H9 (cell line): ENCODE measurements at regions not wholly inside any gene's neighbourhood (a gene's known extent, or its start where the extent isn't known, plus 50 kb on each side); places are given as distances from the start of the nearest gene placed in this dataset.

Source experiments
- DNase-seq: peaks from one replicate; pipeline ENCODE4 v3.0.0-alpha.2; 2017
- H2AFZ ChIP-seq: one replicate; pipeline ENCODE4 v1.6.1; 2013; ENCODE audit warnings: mild to moderate bottlenecking, low read length, control low read depth, moderate library complexity
- H2AK5ac ChIP-seq: 2 replicates; pipeline ENCODE4 v1.6.1; 2013; ENCODE audit warnings: low read length, control low read depth, mixed read lengths; ENCODE audit not compliant: insufficient read length
- H2BK120ac ChIP-seq: one replicate; pipeline ENCODE4 v1.6.1; 2013; ENCODE audit warnings: low read depth, mild to moderate bottlenecking, low read length, control low read depth, inconsistent platforms; ENCODE audit not compliant: poor library complexity, severe bottlenecking
- H2BK12ac ChIP-seq: 2 replicates; pipeline ENCODE4 v1.6.1; 2013; ENCODE audit warnings: low read length, control low read depth, mixed read lengths, low read depth; ENCODE audit not compliant: insufficient read length
- H2BK15ac ChIP-seq: 2 replicates; pipeline ENCODE4 v1.6.1; 2013; ENCODE audit warnings: low read depth, low read length, control low read depth
- H2BK20ac ChIP-seq: one replicate; pipeline ENCODE4 v1.6.1; 2013; ENCODE audit warnings: low read depth, mild to moderate bottlenecking, low read length, control low read depth, inconsistent platforms; ENCODE audit not compliant: poor library complexity, severe bottlenecking
- H2BK5ac ChIP-seq: 2 replicates; pipeline ENCODE4 v1.6.1; 2013; ENCODE audit warnings: low read length, control low read depth, mixed read lengths; ENCODE audit not compliant: insufficient read length
- H3K14ac ChIP-seq: 2 replicates; pipeline ENCODE4 v1.6.1; 2013; ENCODE audit warnings: low read length, control low read depth; ENCODE audit not compliant: insufficient read depth
- H3K18ac ChIP-seq: 2 replicates; pipeline ENCODE4 v1.6.1; 2013; ENCODE audit warnings: low read depth, mild to moderate bottlenecking, mixed read lengths, low read length, control low read depth; ENCODE audit not compliant: insufficient read length
- H3K23ac ChIP-seq: 2 replicates; pipeline ENCODE4 v1.6.1; 2013; ENCODE audit warnings: low read length, control low read depth, mixed read lengths, low read depth; ENCODE audit not compliant: insufficient read length
- H3K23me2 ChIP-seq: 2 replicates; pipeline ENCODE4 v1.6.1; 2013; ENCODE audit warnings: low read depth, mild to moderate bottlenecking, mixed read lengths, low read length, control low read depth; ENCODE audit not compliant: insufficient read length, poor library complexity, severe bottlenecking
- H3K27ac ChIP-seq: 2 replicates; pipeline ENCODE4 v1.5.1; 2013; ENCODE audit warnings: low read length, control low read depth, mixed read lengths, low read depth; ENCODE audit not compliant: insufficient read length
- H3K27me3 ChIP-seq: 2 replicates; pipeline ENCODE4 v1.6.1; 2013; ENCODE audit warnings: low read length, control low read depth, inconsistent platforms; ENCODE audit not compliant: insufficient read depth
- H3K4ac ChIP-seq: 2 replicates; pipeline ENCODE4 v1.6.1; 2013; ENCODE audit warnings: low read depth, mild to moderate bottlenecking, control low read depth, inconsistent platforms, low read length, moderate library complexity
- H3K4me1 ChIP-seq: 2 replicates; pipeline ENCODE4 v1.6.1; 2013; ENCODE audit warnings: low read length, control low read depth, inconsistent platforms; ENCODE audit not compliant: insufficient read depth
- H3K4me2 ChIP-seq: 2 replicates; pipeline ENCODE4 v1.6.1; 2013; ENCODE audit warnings: low read length, control low read depth, mixed read lengths; ENCODE audit not compliant: insufficient read length, insufficient read depth
- H3K56ac ChIP-seq: 2 replicates; pipeline ENCODE4 v1.6.1; 2013; ENCODE audit warnings: low read depth, mild to moderate bottlenecking, mixed read lengths, low read length, control low read depth; ENCODE audit not compliant: insufficient read length
- H3K79me1 ChIP-seq: 2 replicates; pipeline ENCODE4 v1.6.1; 2013; ENCODE audit warnings: low read depth, mild to moderate bottlenecking, moderate library complexity, low read length, control low read depth, inconsistent platforms; ENCODE audit not compliant: insufficient read depth, poor library complexity, severe bottlenecking
- H3K79me2 ChIP-seq: 2 replicates; pipeline ENCODE4 v1.6.1; 2013; ENCODE audit warnings: low read length, control low read depth, inconsistent platforms; ENCODE audit not compliant: insufficient read depth
- H3K9ac ChIP-seq: 2 replicates; pipeline ENCODE4 v1.6.1; 2013; ENCODE audit warnings: low read length, control low read depth, mixed read lengths; ENCODE audit not compliant: insufficient read length; ENCODE audit errors: extremely low read depth
- H3K9me3 ChIP-seq: one replicate; pipeline ENCODE4 v1.6.1; 2013; ENCODE audit warnings: low read depth, low read length, inconsistent platforms; ENCODE audit not compliant: control insufficient read depth
- H3T11ph ChIP-seq: one replicate; pipeline ENCODE4 v1.6.1; 2013; ENCODE audit warnings: mild to moderate bottlenecking, low read length, control low read depth, inconsistent platforms
- H4K20me1 ChIP-seq: one replicate; pipeline ENCODE4 v1.6.1; 2013; ENCODE audit not compliant: control insufficient read depth, insufficient read length, insufficient read depth
- H4K5ac ChIP-seq: 2 replicates; pipeline ENCODE4 v1.6.1; 2013; ENCODE audit warnings: low read depth, mild to moderate bottlenecking, mixed read lengths, low read length, control low read depth; ENCODE audit not compliant: insufficient read length
- H4K8ac ChIP-seq: replicated peaks from 2 replicates; pipeline ENCODE4 v1.6.1; 2013; ENCODE audit warnings: low read length, control low read depth, mixed read lengths, low read depth; ENCODE audit not compliant: insufficient read length
- H4K91ac ChIP-seq: 2 replicates; pipeline ENCODE4 v1.6.1; 2013; ENCODE audit warnings: low read depth, mild to moderate bottlenecking, moderate library complexity, mixed read lengths, low read length, control low read depth; ENCODE audit not compliant: insufficient read length
- H3K27ac Mint-ChIP-seq, 3 experiments: 2 replicates in 2 of 3; 3 replicates in 1 of 3; pipeline ENCODE4 v1.8.0; 2020 to 2021; ENCODE audit warnings: mixed read lengths in 3 of 3, mild to moderate bottlenecking in 1 of 3, moderate library complexity in 1 of 3
- H3K27me3 Mint-ChIP-seq: 2 replicates; pipeline ENCODE4 v1.8.0; 2021; ENCODE audit warnings: low read depth, mild to moderate bottlenecking, moderate library complexity, mixed read lengths
- H3K36me3 Mint-ChIP-seq, 3 experiments: 2 replicates in 2 of 3; 3 replicates in 1 of 3; pipeline ENCODE4 v1.8.0; 2020 to 2021; ENCODE audit warnings: low read depth in 3 of 3, mixed read lengths in 3 of 3; ENCODE audit not compliant: insufficient read depth in 1 of 3
- H3K4me1 Mint-ChIP-seq, 2 experiments: 2 replicates each; pipeline ENCODE4 v1.8.0; 2020; ENCODE audit warnings: mixed read lengths in 2 of 2
- H3K4me3 Mint-ChIP-seq, 2 experiments: 2 replicates in 1 of 2; 3 replicates in 1 of 2; pipeline ENCODE4 v1.8.0; 2020 to 2021; ENCODE audit warnings: mild to moderate bottlenecking in 2 of 2, mixed read lengths in 2 of 2, moderate library complexity in 1 of 2
- H3K9me3 Mint-ChIP-seq, 2 experiments: 2 replicates in 1 of 2; 3 replicates in 1 of 2; pipeline ENCODE4 v1.8.0; 2020; ENCODE audit warnings: mild to moderate bottlenecking in 2 of 2, mixed read lengths in 2 of 2, moderate library complexity in 1 of 2
- WGBS: extraction: QIAGEN DNeasy Blood & Tissue Kit; methylation state at CpG from one replicate; pipeline ENCODE4 v1.1.7; 2013; ENCODE audit warnings: missing lambda C conversion rate, low lambda C conversion rate, mixed read lengths; ENCODE audit not compliant: insufficient read length; ENCODE audit errors: extremely low coverage; 5-methylcytosine and 5-hydroxymethylcytosine counted together
- TF ChIP-seq, protein P1 (sequence below): fragments of 200-600 bp; sonication (generic); conservative IDR thresholded peaks from 3 replicates; pipeline ENCODE4 v1.8.0; 2021; ENCODE audit warnings: antibody characterized with exemption, mild to moderate bottlenecking

DNA sequence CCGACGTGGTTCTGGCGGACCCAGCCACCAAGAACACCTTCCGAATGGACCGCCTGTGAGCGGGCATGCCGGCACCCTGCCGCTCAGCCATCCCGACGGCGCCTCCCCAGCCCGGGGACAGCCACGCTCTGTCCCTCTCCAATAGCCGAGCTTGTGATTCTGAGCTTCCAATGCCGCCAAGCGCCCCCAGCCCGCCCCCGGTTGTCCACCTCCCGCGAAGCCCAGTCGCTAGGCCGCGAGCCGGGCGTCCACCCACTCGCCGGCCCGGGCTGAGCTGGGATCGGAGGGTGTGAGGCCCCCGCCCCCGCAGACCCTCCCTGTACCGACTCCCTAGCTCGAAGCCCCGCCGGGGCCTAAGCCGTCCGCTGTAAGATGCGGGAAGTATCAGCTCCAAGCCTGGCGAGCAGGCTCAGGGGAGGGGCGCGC lies 1195.1 kb upstream of the CHAC2 start:
- Histone ChIP-seq H3K27ac (no peak overlapping the region), H2BK15ac (no peak overlapping the region), H2BK20ac (no peak overlapping the region), H2AK5ac (no peak overlapping the region), H2AFZ (no peak overlapping the region), H4K8ac (no peak overlapping the region), H3K9me3 (no peaks in the 10 kb centered on the region), H3K27me3 (no peaks in the 10 kb centered on the region), H3K23me2 (no peaks in the 10 kb centered on the region), H4K5ac (no peak overlapping the region), H3K18ac (no peak overlapping the region), H3K79me1 (no peaks in the 10 kb centered on the region), H3K4me1 (no peaks in the 10 kb centered on the region), H3K79me2 (no peaks in the 10 kb centered on the region), H3K56ac (no peak overlapping the region), H2BK120ac (no peak overlapping the region), H4K20me1 (no peaks in the 10 kb centered on the region), H3K4me2 (no peak overlapping the region), H3K14ac (no peak overlapping the region), H4K91ac (no peak overlapping the region), H3K23ac (no peak overlapping the region), H2BK5ac (no peak overlapping the region), H3K9ac (no peak overlapping the region), H3K4ac (no peak overlapping the region), H2BK12ac (no peak overlapping the region), H3T11ph (no peak overlapping the region)
- no peaks in the 10 kb centered on the region for H3K4me1 Mint-ChIP-seq
- WGBS: no CpG with 5 or more reads among the region's 41 CpGs
- H3K27ac Mint-ChIP-seq: no peak overlapping the region
- TF ChIP-seq, protein P1, sequence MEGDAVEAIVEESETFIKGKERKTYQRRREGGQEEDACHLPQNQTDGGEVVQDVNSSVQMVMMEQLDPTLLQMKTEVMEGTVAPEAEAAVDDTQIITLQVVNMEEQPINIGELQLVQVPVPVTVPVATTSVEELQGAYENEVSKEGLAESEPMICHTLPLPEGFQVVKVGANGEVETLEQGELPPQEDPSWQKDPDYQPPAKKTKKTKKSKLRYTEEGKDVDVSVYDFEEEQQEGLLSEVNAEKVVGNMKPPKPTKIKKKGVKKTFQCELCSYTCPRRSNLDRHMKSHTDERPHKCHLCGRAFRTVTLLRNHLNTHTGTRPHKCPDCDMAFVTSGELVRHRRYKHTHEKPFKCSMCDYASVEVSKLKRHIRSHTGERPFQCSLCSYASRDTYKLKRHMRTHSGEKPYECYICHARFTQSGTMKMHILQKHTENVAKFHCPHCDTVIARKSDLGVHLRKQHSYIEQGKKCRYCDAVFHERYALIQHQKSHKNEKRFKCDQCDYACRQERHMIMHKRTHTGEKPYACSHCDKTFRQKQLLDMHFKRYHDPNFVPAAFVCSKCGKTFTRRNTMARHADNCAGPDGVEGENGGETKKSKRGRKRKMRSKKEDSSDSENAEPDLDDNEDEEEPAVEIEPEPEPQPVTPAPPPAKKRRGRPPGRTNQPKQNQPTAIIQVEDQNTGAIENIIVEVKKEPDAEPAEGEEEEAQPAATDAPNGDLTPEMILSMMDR: no peak
- peaks cover 9 to 37% (median 11%) of the 10 kb centered on the region in 3 experiments for H3K36me3 Mint-ChIP-seq
- peaks cover 20 to 31% of the 10 kb centered on the region in 2 experiments for H3K9me3 Mint-ChIP-seq
- no peak for DNase-seq
- H3K27me3 Mint-ChIP-seq: no peaks in the 10 kb centered on the region
- no peak overlapping the region for H3K4me3 Mint-ChIP-seq
